ENCODE measurements at regions not wholly inside any gene's neighbourhood (a gene's known extent, or its start where the extent isn't known, plus 50 kb on each side); places are given as distances from the start of the nearest gene placed in this dataset.

- TF ChIP-seq GABPA (IDR thresholded peaks at IDR 0.05; ENCODE audit: low read depth) (no peak), POLR2AphosphoS5 (IDR thresholded peaks at IDR 0.05; ENCODE audit: low read depth) (no peak), REST (IDR thresholded peaks at IDR 0.05; ENCODE audit: insufficient replicate concordance, low read depth) (no peak)
- Histone ChIP-seq H3K4me3 (replicated peaks; ENCODE audit: insufficient read depth, low read length) (no peak overlapping the region), H3K27ac (replicated peaks) (no peak overlapping the region), H3K27me3 (ENCODE audit: insufficient read depth, poor library complexity, severe bottlenecking) (no peaks in the 10 kb centered on the region)
- no peak for DNase-seq (ENCODE audit: low read depth in 1 of 2, low spot score in 1 of 2)
Observed at GRCh38 chr1:239550178-239550577, 163.8 kb downstream of the CHRM3 start.

GRCh38 chr1:239555350-239555749, 169.0 kb downstream of the CHRM3 start:
- TF ChIP-seq GABPA (IDR thresholded peaks at IDR 0.05; ENCODE audit: low read depth) (no peak), POLR2AphosphoS5 (IDR thresholded peaks at IDR 0.05; ENCODE audit: low read depth) (no peak), CTCF (IDR thresholded peaks at IDR 0.05; ENCODE audit: insufficient read depth, low read length) (no peak), REST (IDR thresholded peaks at IDR 0.05; ENCODE audit: insufficient replicate concordance, low read depth) (no peak), SPI1 (IDR thresholded peaks at IDR 0.05; ENCODE audit: borderline replicate concordance, low read depth) (no peak)
- Histone ChIP-seq H3K4me3 (replicated peaks; ENCODE audit: insufficient read depth, low read length) (no peak overlapping the region), H3K27ac (replicated peaks) (no peak overlapping the region), H3K27me3 (ENCODE audit: insufficient read depth, poor library complexity, severe bottlenecking) (no peaks in the 10 kb centered on the region)
- no peak for DNase-seq (ENCODE audit: low read depth in 1 of 2, low spot score in 1 of 2)

GRCh38 chr1:239558559-239558958, 172.2 kb downstream of the CHRM3 start:
- TF ChIP-seq CTCF (IDR thresholded peaks at IDR 0.05; ENCODE audit: insufficient read depth, low read length) (no peak), POLR2AphosphoS5 (IDR thresholded peaks at IDR 0.05; ENCODE audit: low read depth) (no peak), SPI1 (IDR thresholded peaks at IDR 0.05; ENCODE audit: borderline replicate concordance, low read depth) (no peak), REST (IDR thresholded peaks at IDR 0.05; ENCODE audit: insufficient replicate concordance, low read depth) (no peak), GABPA (IDR thresholded peaks at IDR 0.05; ENCODE audit: low read depth) (no peak)
- H3K27me3 ChIP-seq (ENCODE audit: insufficient read depth, poor library complexity, severe bottlenecking), result no peaks in the 10 kb centered on the region
- no peak overlapping the region for H3K27ac ChIP-seq (replicated peaks)

GRCh38 chr1:239558991-239559390, 172.6 kb downstream of the CHRM3 start:
- TF ChIP-seq GABPA (IDR thresholded peaks at IDR 0.05; ENCODE audit: low read depth), result no peak
- no peak overlapping the region for H3K4me3 ChIP-seq (replicated peaks; ENCODE audit: insufficient read depth, low read length)
- H3K27ac ChIP-seq (replicated peaks), result no peak overlapping the region
- DNase-seq (ENCODE audit: low read depth in 1 of 2, low spot score in 1 of 2), result no peak
- H3K27me3 ChIP-seq (ENCODE audit: insufficient read depth, poor library complexity, severe bottlenecking), result no peaks in the 10 kb centered on the region

More at GRCh38 chr1:239558559-239558958, 172.2 kb downstream of the CHRM3 start:
- DNase-seq (ENCODE audit: low read depth in 1 of 2, low spot score in 1 of 2), result no peak
- H3K4me3 ChIP-seq (replicated peaks; ENCODE audit: insufficient read depth, low read length), result no peak overlapping the region
